KMS-11 (cell line): ENCODE measurements at regions not wholly inside any gene's neighbourhood (a gene's known extent, or its start where the extent isn't known, plus 50 kb on each side); places are given as distances from the start of the nearest gene placed in this dataset.

Experiments
- H2AFZ ChIP-seq: fragments of 200-600 bp; sonication (generic); 2 replicates; pipeline ENCODE4 v1.6.1; 2016; ENCODE audit warnings: antibody characterized with exemption, mixed run types, low read depth
- H3K27ac ChIP-seq: fragments of 200-600 bp; sonication (generic); 2 replicates; pipeline ENCODE4 v1.6.1; 2016; ENCODE audit warnings: mild to moderate bottlenecking, mixed run types
- H3K27me3 ChIP-seq: fragments of 200-600 bp; sonication (generic); 2 replicates; pipeline ENCODE4 v1.6.1; 2017; ENCODE audit warnings: mild to moderate bottlenecking, low read depth, mixed run types, moderate library complexity; ENCODE audit not compliant: insufficient read depth
- H3K36me3 ChIP-seq: fragments of 200-600 bp; sonication (generic); 2 replicates; pipeline ENCODE4 v1.6.1; 2017; ENCODE audit warnings: mild to moderate bottlenecking, mixed run types; ENCODE audit not compliant: insufficient read depth
- H3K4me1 ChIP-seq: fragments of 200-600 bp; sonication (generic); 2 replicates; pipeline ENCODE4 v1.6.1; 2016; ENCODE audit warnings: mild to moderate bottlenecking, low read depth, mixed run types; ENCODE audit not compliant: poor library complexity, severe bottlenecking
- H3K4me2 ChIP-seq: fragments of 200-600 bp; sonication (generic); 2 replicates; pipeline ENCODE4 v1.7.0; 2016; ENCODE audit warnings: mild to moderate bottlenecking, mixed run types
- H3K4me3 ChIP-seq: fragments of 200-600 bp; sonication (generic); IDR thresholded peaks from 2 replicates; pipeline ENCODE4 v1.6.1; 2017; ENCODE audit warnings: low read depth, low read length, mixed read lengths; ENCODE audit not compliant: insufficient read depth
- H3K79me2 ChIP-seq: fragments of 200-600 bp; sonication (generic); 2 replicates; pipeline ENCODE4 v1.6.1; 2016; ENCODE audit warnings: low read depth, mixed run types; ENCODE audit not compliant: insufficient read depth
- H3K9ac ChIP-seq: fragments of 200-600 bp; sonication (generic); 2 replicates; pipeline ENCODE4 v1.6.1; 2016; ENCODE audit warnings: mild to moderate bottlenecking, mixed run types
- H4K20me1 ChIP-seq: fragments of 200-600 bp; sonication (generic); 2 replicates; pipeline ENCODE4 v1.6.1; 2016; ENCODE audit warnings: mild to moderate bottlenecking, mixed run types; ENCODE audit not compliant: insufficient read depth
- CTCF ChIP-seq: fragments of 200-600 bp; sonication (generic); conservative IDR thresholded peaks from 2 replicates; pipeline ENCODE4 v1.6.1; 2017; ENCODE audit warnings: low read depth, mild to moderate bottlenecking, antibody characterized with exemption, low read length, moderate library complexity, mixed read lengths

- no peak for TF ChIP-seq CTCF
- H3K4me3 ChIP-seq: no peak overlapping the region
- H3K36me3 ChIP-seq: no peaks in the 10 kb centered on the region
Observed at GRCh38 chr7:63114371-63114985, 884.2 kb upstream of the ZNF722 start.

More at GRCh38 chr7:63114371-63114985, 884.2 kb upstream of the ZNF722 start:
- H3K79me2 ChIP-seq: no peaks in the 10 kb centered on the region
- H3K9ac ChIP-seq: no peak overlapping the region
- no peaks in the 10 kb centered on the region for H3K27me3 ChIP-seq
- H4K20me1 ChIP-seq: no peaks in the 10 kb centered on the region
- H3K27ac ChIP-seq: no peak overlapping the region
- no peak overlapping the region for H3K4me2 ChIP-seq
- no peak overlapping the region for H2AFZ ChIP-seq
- H3K4me1 ChIP-seq: no peaks in the 10 kb centered on the region
